ENCODE measurements at regions not wholly inside any gene's neighbourhood (a gene's known extent, or its start where the extent isn't known, plus 50 kb on each side); places are given as distances from the start of the nearest gene placed in this dataset.

- Mint-ChIP-seq H3K36me3 (ENCODE audit: insufficient read depth, unreplicated experiment) (no peaks in the 10 kb centered on the region), H3K9me3 (ENCODE audit: unreplicated experiment) (no peaks in the 10 kb centered on the region), H3K27ac (ENCODE audit: unreplicated experiment) (no peak overlapping the region), H3K4me3 (ENCODE audit: unreplicated experiment) (no peak overlapping the region), H3K4me1 (ENCODE audit: low read depth, unreplicated experiment) (peaks cover 36% of the 10 kb centered on the region), H3K27me3 (ENCODE audit: insufficient read depth, unreplicated experiment) (no peaks in the 10 kb centered on the region)
- intact Hi-C loops (cut with micrococcal nuclease; ENCODE audit: unreplicated experiment) = no loop called here
- ChIA-PET CTCF (no interaction called here), POLR2A (no interaction called here)
- Histone ChIP-seq H3K4me1 (peaks cover 21% of the 10 kb centered on the region), H3K36me3 (ENCODE audit: control insufficient read depth, insufficient read depth, low read length) (no peaks in the 10 kb centered on the region), H3K9me3 (no peaks in the 10 kb centered on the region), H3K27me3 (replicated peaks; ENCODE audit: control insufficient read depth, insufficient read depth, low read length) (no peaks in the 10 kb centered on the region), H3K4me3 (ENCODE audit: low read depth, low read length) (no peak overlapping the region)
- no TSS peak for BruUV-seq (replicated peaks)
- DNase-seq = no peak
- TF ChIP-seq CTCF (IDR thresholded peaks at IDR 0.05; ENCODE audit: insufficient read depth in 1 of 2, low read depth in 1 of 2, low read length in 1 of 2, severe bottlenecking in 1 of 2, unreplicated experiment in 1 of 2) = no peak
Measured at GRCh38 chr2:212914392-212914791, 237.0 kb downstream of the IKZF2 start.

- no peak for DNase-seq
- CTCF ChIA-PET = no interaction called here
- Histone ChIP-seq H3K27me3 (replicated peaks; ENCODE audit: control insufficient read depth, insufficient read depth, low read length) (no peaks in the 10 kb centered on the region), H3K4me1 (peaks cover 15% of the 10 kb centered on the region), H3K4me3 (ENCODE audit: low read depth, low read length) (no peak overlapping the region), H3K36me3 (ENCODE audit: control insufficient read depth, insufficient read depth, low read length) (no peaks in the 10 kb centered on the region), H3K9me3 (no peaks in the 10 kb centered on the region)
- peaks cover 29% of the 10 kb centered on the region for H3K4me1 Mint-ChIP-seq (ENCODE audit: low read depth, unreplicated experiment)
- H3K4me3 Mint-ChIP-seq (ENCODE audit: unreplicated experiment) = no peak overlapping the region
- intact Hi-C loops (cut with micrococcal nuclease; ENCODE audit: unreplicated experiment) = no loop called here
- no TSS peak for BruUV-seq (replicated peaks)
- no peaks in the 10 kb centered on the region for H3K36me3 Mint-ChIP-seq (ENCODE audit: insufficient read depth, unreplicated experiment)
- TF ChIP-seq CTCF (IDR thresholded peaks at IDR 0.05; ENCODE audit: insufficient read depth in 1 of 2, low read depth in 1 of 2, low read length in 1 of 2, severe bottlenecking in 1 of 2, unreplicated experiment in 1 of 2) = no peak
- POLR2A ChIA-PET = no interaction called here
- H3K9me3 Mint-ChIP-seq (ENCODE audit: unreplicated experiment) = no peaks in the 10 kb centered on the region
- no peaks in the 10 kb centered on the region for H3K27me3 Mint-ChIP-seq (ENCODE audit: insufficient read depth, unreplicated experiment)
- no peak overlapping the region for H3K27ac Mint-ChIP-seq (ENCODE audit: unreplicated experiment)
Measured at GRCh38 chr2:212913640-212914306, 237.6 kb downstream of the IKZF2 start.

- Histone ChIP-seq H3K9me3 (no peaks in the 10 kb centered on the region), H3K27me3 (replicated peaks; ENCODE audit: control insufficient read depth, insufficient read depth, low read length) (no peaks in the 10 kb centered on the region), H3K4me3 (ENCODE audit: low read depth, low read length) (no peak overlapping the region), H3K4me1 (peaks cover 13% of the 10 kb centered on the region), H3K36me3 (ENCODE audit: control insufficient read depth, insufficient read depth, low read length) (no peaks in the 10 kb centered on the region)
- H3K36me3 Mint-ChIP-seq (ENCODE audit: insufficient read depth, unreplicated experiment) = no peaks in the 10 kb centered on the region
- ChIA-PET CTCF (no interaction called here), POLR2A (no interaction called here)
- H3K4me3 Mint-ChIP-seq (ENCODE audit: unreplicated experiment) = no peak overlapping the region
- H3K4me1 Mint-ChIP-seq (ENCODE audit: low read depth, unreplicated experiment) = peaks cover 35% of the 10 kb centered on the region
- no TSS peak for BruUV-seq (replicated peaks)
- intact Hi-C loops (cut with micrococcal nuclease; ENCODE audit: unreplicated experiment) = no loop called here
- H3K9me3 Mint-ChIP-seq (ENCODE audit: unreplicated experiment) = no peaks in the 10 kb centered on the region
- no peak for TF ChIP-seq CTCF (IDR thresholded peaks at IDR 0.05; ENCODE audit: insufficient read depth in 1 of 2, low read depth in 1 of 2, low read length in 1 of 2, severe bottlenecking in 1 of 2, unreplicated experiment in 1 of 2)
- H3K27me3 Mint-ChIP-seq (ENCODE audit: insufficient read depth, unreplicated experiment) = no peaks in the 10 kb centered on the region
- DNase-seq = no peak
- no peak overlapping the region for H3K27ac Mint-ChIP-seq (ENCODE audit: unreplicated experiment)
Measured at GRCh38 chr2:212912445-212913103, 238.8 kb downstream of the IKZF2 start.

All from Caco-2 (cell line).